EL (cell line): ENCODE measurements at regions not wholly inside any gene's neighbourhood (a gene's known extent, or its start where the extent isn't known, plus 50 kb on each side); places are given as distances from the start of the nearest gene placed in this dataset.

Source experiments
- DNase-seq: peaks from one replicate; pipeline ENCODE4 v3.0.0-alpha.2; 2016

DNA sequence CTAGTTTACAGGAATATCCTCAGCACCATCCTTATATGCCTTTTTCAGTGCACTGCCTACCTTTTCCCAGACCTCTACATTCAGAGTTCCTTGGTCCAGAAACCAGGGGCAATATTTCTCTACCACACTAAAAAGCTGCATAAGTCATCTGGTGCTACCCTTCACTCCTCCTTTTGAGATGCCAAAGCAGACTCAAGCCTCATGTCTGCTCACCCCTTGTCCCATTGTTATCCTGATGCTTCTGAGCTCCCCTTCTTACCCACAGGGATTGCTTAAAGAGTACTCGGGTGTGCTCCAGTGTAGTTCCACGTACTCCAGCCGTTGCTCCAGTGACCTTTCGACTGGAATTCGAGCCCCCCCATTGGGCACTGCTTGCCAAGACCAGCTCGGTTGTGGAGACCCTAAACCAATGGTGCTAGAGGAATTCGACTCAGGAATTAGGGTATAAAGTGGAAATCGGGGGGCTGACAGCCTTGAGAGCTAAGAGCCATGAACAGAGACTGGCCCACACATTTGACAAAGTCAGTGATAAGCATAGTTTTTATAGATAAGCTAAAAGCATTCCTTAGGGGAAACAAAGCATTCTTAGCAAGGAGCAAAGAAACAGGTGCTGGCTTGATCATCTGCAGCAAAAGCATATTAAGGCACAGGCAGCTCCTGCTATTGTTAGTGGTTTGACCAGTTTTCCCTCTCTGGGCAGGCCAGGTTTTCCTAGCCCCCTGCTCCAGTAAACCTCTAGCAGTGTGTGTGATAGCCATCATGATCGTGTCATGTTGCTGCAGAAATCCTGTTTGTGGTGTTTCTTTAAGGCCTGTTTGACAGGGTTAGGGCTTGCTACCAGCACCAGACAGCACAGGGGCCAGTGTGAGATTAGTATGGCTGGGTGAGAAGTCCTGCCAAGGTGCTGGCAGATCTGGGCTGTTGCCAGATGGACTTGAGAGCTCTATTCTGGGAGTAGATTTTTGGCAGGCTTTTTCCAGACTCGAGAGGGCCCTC, 57.5 kb upstream of the WDR1 start:
- DNase-seq = no peak

DNA sequence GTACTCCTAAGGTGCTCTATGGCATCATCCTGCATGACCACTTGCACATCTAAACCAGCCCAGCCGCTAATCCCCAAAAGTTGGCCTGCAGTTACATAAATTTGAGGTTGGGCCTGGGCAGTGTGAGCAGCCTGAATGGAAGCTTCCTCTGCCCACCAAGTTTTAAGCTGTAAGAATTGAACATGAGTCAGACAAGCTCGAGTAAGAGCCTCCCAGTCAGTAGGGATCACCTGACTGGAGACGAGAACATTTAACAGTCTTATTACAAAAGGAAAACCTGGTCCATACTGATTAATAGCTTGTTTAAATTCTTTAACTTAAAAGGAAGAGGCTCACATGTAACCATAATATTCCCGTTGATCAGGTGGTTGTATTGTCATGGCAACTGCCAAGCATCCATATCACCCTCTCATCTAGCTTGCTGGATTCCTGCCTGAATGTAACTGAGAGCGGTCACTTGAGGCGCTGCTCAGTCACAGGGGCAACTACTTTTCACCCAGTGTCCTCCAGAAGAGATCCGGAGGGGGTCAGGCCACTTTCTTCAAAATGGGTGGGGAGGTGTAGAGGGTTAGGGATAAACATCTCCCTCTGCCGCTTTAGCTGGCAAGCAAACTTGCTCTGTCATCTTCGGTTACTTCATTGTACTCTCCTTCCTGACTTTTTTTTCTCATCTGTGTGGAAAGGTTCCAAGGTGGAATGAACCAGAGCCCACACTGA, 56.6 kb upstream of the WDR1 start:
- peak; percentile 65 for DNase-seq

DNA sequence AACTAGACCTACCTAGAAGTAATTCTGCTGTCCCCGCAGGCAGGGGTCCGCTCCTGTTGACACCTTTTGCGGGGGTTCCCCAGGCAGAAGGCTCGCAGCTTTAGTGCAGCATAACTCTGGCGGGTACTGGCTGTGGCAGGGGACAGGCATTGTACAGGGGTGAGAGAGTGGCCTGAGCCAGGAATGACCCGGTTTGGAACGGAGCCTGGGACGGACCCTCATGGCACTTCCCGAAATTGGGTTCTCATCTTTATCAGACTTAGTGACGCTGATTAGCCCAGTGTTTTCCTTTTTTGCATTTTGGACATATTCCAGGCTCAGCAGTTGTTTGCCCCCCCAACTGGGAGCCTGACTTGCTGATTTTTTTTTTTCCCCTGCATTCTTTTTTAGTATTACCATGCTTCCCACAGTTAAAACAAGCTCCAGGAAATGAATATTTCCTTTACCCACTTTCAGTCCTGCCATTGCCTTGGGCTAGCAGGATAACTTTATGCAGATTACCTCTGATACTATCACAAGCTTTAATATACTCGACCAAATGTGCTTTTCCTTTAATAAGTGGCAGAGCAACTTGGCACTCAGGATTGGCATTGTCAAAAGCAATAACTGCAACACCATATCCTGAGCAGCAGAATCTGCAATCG, 55.8 kb upstream of the WDR1 start:
- peak; percentile 17 for DNase-seq

GRCh38 chr4:10171055-10171454, 54.5 kb upstream of the WDR1 start:
- DNase-seq = peak; percentile 34

GRCh38 chr4:10169839-10170387, 53.3 kb upstream of the WDR1 start:
- DNase-seq = no peak

DNA sequence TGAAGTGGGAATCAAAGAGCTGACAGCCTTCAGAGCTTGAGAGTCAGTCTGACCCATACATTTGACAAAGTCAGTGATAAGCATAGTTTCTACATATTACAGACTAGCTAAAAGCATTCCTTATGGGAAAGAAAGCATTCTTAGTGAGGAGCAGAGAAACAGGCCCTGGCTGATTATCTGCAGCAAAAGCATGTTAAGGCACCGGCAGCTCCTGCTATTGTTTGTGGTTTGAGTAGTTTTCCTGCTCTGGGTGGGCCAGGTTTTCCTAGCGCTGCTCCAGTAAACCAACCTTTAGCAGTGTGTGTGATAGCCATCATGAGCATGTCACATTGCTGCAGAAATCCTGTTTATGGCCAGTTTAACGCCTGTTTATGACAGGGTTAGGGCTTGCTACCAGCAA, 51.6 kb upstream of the WDR1 start:
- no peak for DNase-seq

GRCh38 chr4:10167201-10167600, 50.6 kb upstream of the WDR1 start:
- no peak for DNase-seq
